ENCODE measurements at regions not wholly inside any gene's neighbourhood (a gene's known extent, or its start where the extent isn't known, plus 50 kb on each side); places are given as distances from the start of the nearest gene placed in this dataset.

DNA sequence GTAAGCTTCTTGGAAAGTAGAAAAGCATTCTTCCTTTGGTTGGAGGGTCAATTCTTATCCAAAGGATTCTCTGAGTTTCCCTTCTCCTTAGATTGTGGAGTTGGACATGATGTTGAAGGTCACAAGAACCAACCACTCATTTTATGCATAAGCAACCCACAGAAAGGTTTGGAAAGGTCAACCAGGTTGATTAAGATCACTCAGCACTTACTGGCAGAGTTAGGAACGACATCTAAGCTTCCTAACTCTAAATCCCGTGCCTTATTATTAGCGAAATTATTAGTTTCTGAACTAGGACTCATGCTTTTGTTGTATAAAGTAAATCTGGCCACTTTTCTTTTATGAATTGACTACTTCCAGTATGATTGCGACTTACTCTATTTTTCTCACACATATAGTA, 137.0 kb upstream of the MINDY3 start:
- TF ChIP-seq, protein P1, sequence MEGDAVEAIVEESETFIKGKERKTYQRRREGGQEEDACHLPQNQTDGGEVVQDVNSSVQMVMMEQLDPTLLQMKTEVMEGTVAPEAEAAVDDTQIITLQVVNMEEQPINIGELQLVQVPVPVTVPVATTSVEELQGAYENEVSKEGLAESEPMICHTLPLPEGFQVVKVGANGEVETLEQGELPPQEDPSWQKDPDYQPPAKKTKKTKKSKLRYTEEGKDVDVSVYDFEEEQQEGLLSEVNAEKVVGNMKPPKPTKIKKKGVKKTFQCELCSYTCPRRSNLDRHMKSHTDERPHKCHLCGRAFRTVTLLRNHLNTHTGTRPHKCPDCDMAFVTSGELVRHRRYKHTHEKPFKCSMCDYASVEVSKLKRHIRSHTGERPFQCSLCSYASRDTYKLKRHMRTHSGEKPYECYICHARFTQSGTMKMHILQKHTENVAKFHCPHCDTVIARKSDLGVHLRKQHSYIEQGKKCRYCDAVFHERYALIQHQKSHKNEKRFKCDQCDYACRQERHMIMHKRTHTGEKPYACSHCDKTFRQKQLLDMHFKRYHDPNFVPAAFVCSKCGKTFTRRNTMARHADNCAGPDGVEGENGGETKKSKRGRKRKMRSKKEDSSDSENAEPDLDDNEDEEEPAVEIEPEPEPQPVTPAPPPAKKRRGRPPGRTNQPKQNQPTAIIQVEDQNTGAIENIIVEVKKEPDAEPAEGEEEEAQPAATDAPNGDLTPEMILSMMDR (IDR thresholded peaks at IDR 0.05; ENCODE audit: extremely low read depth in 1 of 2, insufficient read depth in 1 of 2, low read depth in 1 of 2, low read length in 2 of 2) = no peak
- TF ChIP-seq POLR2AphosphoS5 (IDR thresholded peaks at IDR 0.05; ENCODE audit: insufficient read depth, low read depth, low read length) (no peak), GATA2 (IDR thresholded peaks at IDR 0.05; ENCODE audit: insufficient read depth, insufficient read length, low read depth, low read length) (no peak), POLR2A (IDR thresholded peaks at IDR 0.05; ENCODE audit: low read depth, low read length) (no peak), EZH2 (IDR thresholded peaks at IDR 0.05; ENCODE audit: borderline replicate concordance, low read depth, low read length, severe bottlenecking) (no peak)

All from endothelial cell of umbilical vein (primary cell).